ENCODE measurements at regions not wholly inside any gene's neighbourhood (a gene's known extent, or its start where the extent isn't known, plus 50 kb on each side); places are given as distances from the start of the nearest gene placed in this dataset.

GRCh38 chr1:94719926-94720793, 100.0 kb upstream of the SLC44A3 start:
- TF ChIP-seq TAF1 (IDR thresholded peaks at IDR 0.05; ENCODE audit: borderline replicate concordance, insufficient read depth, low read length), result no peak
- no peak for TF ChIP-seq POLR2AphosphoS5 (IDR thresholded peaks at IDR 0.05; ENCODE audit: low read depth, low read length)
- no peak for TF ChIP-seq FOXP2 (optimal IDR thresholded peaks at IDR 0.05; ENCODE audit: borderline replicate concordance, extremely low read depth, extremely low read length, insufficient read depth)
- TF ChIP-seq, protein P1, sequence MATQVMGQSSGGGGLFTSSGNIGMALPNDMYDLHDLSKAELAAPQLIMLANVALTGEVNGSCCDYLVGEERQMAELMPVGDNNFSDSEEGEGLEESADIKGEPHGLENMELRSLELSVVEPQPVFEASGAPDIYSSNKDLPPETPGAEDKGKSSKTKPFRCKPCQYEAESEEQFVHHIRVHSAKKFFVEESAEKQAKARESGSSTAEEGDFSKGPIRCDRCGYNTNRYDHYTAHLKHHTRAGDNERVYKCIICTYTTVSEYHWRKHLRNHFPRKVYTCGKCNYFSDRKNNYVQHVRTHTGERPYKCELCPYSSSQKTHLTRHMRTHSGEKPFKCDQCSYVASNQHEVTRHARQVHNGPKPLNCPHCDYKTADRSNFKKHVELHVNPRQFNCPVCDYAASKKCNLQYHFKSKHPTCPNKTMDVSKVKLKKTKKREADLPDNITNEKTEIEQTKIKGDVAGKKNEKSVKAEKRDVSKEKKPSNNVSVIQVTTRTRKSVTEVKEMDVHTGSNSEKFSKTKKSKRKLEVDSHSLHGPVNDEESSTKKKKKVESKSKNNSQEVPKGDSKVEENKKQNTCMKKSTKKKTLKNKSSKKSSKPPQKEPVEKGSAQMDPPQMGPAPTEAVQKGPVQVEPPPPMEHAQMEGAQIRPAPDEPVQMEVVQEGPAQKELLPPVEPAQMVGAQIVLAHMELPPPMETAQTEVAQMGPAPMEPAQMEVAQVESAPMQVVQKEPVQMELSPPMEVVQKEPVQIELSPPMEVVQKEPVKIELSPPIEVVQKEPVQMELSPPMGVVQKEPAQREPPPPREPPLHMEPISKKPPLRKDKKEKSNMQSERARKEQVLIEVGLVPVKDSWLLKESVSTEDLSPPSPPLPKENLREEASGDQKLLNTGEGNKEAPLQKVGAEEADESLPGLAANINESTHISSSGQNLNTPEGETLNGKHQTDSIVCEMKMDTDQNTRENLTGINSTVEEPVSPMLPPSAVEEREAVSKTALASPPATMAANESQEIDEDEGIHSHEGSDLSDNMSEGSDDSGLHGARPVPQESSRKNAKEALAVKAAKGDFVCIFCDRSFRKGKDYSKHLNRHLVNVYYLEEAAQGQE (IDR thresholded peaks at IDR 0.05; ENCODE audit: insufficient read depth in 1 of 2, low read depth in 2 of 2, low read length in 2 of 2), result no peak

DNA sequence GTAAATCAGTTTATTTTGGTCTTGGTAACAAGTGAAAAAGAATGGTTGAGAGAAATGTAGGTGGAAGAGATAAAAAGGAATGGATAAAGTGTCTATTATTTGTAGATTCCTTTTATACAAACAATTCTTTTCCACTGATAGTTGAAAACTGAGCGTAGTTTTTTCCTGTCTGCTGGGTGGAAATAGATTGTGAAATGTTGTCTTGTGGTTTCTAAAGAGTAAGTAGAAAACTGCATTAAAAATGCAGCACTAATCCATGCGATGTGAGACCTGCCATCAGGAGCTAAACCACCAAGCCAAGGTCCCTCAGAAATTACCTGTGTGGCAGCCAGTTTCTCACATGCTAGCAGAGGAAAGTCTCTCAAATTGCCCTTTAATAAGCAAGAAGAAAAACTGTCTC, 103.2 kb upstream of the SLC44A3 start:
- TF ChIP-seq FOXP2 (optimal IDR thresholded peaks at IDR 0.05; ENCODE audit: borderline replicate concordance, extremely low read depth, extremely low read length, insufficient read depth), result no peak
- TF ChIP-seq POLR2AphosphoS5 (IDR thresholded peaks at IDR 0.05; ENCODE audit: low read depth, low read length), result no peak
- TF ChIP-seq TAF1 (IDR thresholded peaks at IDR 0.05; ENCODE audit: borderline replicate concordance, insufficient read depth, low read length), result no peak
- TF ChIP-seq, protein P1 (IDR thresholded peaks at IDR 0.05; ENCODE audit: insufficient read depth in 1 of 2, low read depth in 2 of 2, low read length in 2 of 2), result no peak
- TF ChIP-seq SIN3A (IDR thresholded peaks at IDR 0.05; ENCODE audit: borderline replicate concordance, insufficient read depth, low read length), result no peak

DNA sequence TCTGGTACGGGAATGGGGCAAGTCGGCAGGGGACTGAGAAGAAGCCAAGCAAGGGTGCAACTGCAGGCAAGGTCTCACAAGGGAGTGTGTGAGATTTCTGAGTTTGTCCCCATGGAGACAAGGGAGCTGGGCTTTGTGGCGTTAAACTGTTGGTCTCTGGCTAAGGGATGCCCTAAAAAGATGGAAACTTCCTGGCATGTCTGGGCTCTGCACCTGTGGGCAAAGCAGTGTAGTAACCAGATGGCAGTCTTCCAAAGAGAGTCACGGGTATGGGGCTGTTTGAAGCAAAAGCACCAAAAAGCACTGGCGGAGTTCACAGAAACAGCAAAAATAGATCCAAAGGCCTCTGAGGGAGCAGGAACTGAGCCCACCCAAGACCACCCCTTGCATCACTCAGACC, 104.8 kb upstream of the SLC44A3 start:
- TF ChIP-seq POLR2AphosphoS5 (IDR thresholded peaks at IDR 0.05; ENCODE audit: low read depth, low read length), result no peak
- TF ChIP-seq, protein P1 (IDR thresholded peaks at IDR 0.05; ENCODE audit: insufficient read depth in 1 of 2, low read depth in 2 of 2, low read length in 2 of 2), result no peak
- TF ChIP-seq FOXP2 (optimal IDR thresholded peaks at IDR 0.05; ENCODE audit: borderline replicate concordance, extremely low read depth, extremely low read length, insufficient read depth), result no peak
- TF ChIP-seq SIN3A (IDR thresholded peaks at IDR 0.05; ENCODE audit: borderline replicate concordance, insufficient read depth, low read length), result no peak
- no peak for TF ChIP-seq TAF1 (IDR thresholded peaks at IDR 0.05; ENCODE audit: borderline replicate concordance, insufficient read depth, low read length)

DNA sequence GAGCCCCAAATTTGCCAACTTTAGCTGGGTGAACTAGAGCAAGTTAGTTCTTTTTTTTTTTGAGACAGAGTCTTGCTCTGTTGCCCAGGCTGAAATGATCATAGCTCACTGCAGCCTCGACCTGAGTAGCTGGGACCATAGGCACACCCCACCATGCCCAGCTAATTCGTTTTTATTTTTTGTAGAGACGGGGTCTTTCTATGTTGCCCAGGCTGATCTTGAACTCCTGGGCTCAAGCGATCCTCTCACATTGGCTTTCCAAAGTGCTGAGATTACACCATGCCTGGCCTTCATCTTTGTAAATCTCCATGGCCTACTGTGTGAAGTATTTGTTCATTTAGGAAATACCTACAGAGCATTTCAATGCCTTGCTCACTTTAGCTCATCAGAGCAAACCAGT, 105.6 kb upstream of the SLC44A3 start:
- TF ChIP-seq FOXP2 (optimal IDR thresholded peaks at IDR 0.05; ENCODE audit: borderline replicate concordance, extremely low read depth, extremely low read length, insufficient read depth) (no peak), TAF1 (IDR thresholded peaks at IDR 0.05; ENCODE audit: borderline replicate concordance, insufficient read depth, low read length) (no peak), SIN3A (IDR thresholded peaks at IDR 0.05; ENCODE audit: borderline replicate concordance, insufficient read depth, low read length) (no peak), POLR2AphosphoS5 (IDR thresholded peaks at IDR 0.05; ENCODE audit: low read depth, low read length) (no peak)
- TF ChIP-seq, protein P1 (IDR thresholded peaks at IDR 0.05; ENCODE audit: insufficient read depth in 1 of 2, low read depth in 2 of 2, low read length in 2 of 2), result no peak
